K562 (cell line): ENCODE measurements at regions not wholly inside any gene's neighbourhood (a gene's known extent, or its start where the extent isn't known, plus 50 kb on each side); places are given as distances from the start of the nearest gene placed in this dataset.

Experiments
- ATAC-seq: fragments of 200-7000 bp; cut with Tn5 transposase; 3 replicates; pipeline ENCODE4 v1.9.1; 2020; ENCODE audit warnings: moderate library complexity
- BruUV-seq: library from RNA; stranded (reverse); fragments of 400-500 nt; replicated peaks from 2 replicates; lab custom pipeline; 2021; lab: Mats Ljungman, UMichigan
- CTCF ChIA-PET: fragments of 300-600 bp; formaldehyde crosslinking; extraction: SDS; loops from one replicate; lab custom pipeline; 2021; ENCODE audit warnings: low intra/inter-chr PET ratio; lab: Yijun Ruan, JAX
- POLR2A ChIA-PET: fragments of 300-600, 350-650 bp; sonication (Branson Sonifier 250); formaldehyde crosslinking; extraction: SDS; loops from one replicate; lab custom pipeline; 2021; ENCODE audit warnings: antibody characterized with exemption, inconsistent platforms; lab: Yijun Ruan, JAX
- DNase-seq, 4 experiments: peaks; one replicate each; pipeline versions ENCODE4 v3.0.0 to v3.0.0-alpha.2; 2011 to 2018; ENCODE audit warnings: low spot score in 3 of 4, mixed read lengths in 3 of 4; ENCODE audit errors: extremely low read depth in 1 of 4
- FAIRE-seq: peaks from 2 replicates; lab custom pipeline; 2011; peaks lifted over from hg19 to GRCh38; lab: Jason Lieb, UNC
- H2AFZ ChIP-seq: 2 replicates; pipeline ENCODE4 v1.6.0; 2011; ENCODE audit warnings: low read depth, low read length, control low read depth, inconsistent platforms
- H3K27ac ChIP-seq: fragments of 200-600 bp; 3 replicates; pipeline ENCODE4 v1.8.0; 2011; ENCODE audit warnings: low read depth, mild to moderate bottlenecking, control low read depth, inconsistent platforms, low read length, moderate library complexity, mixed read lengths; ENCODE audit errors: extremely low read depth
- H3K27me3 ChIP-seq, 2 experiments: fragments of 300-600 bp in 1 of 2; 2 replicates in 1 of 2; 3 replicates in 1 of 2; pipeline versions ENCODE4 v1.6.0 to v1.8.0; 2011; ENCODE audit warnings: inconsistent platforms in 2 of 2, low read length in 2 of 2, mild to moderate bottlenecking in 1 of 2, mixed read lengths in 1 of 2, moderate library complexity in 1 of 2; ENCODE audit not compliant: control insufficient read depth in 2 of 2, insufficient read depth in 2 of 2
- H3K36me3 ChIP-seq: fragments of 300-600 bp; 3 replicates; pipeline ENCODE4 v1.8.0; 2011; ENCODE audit warnings: mild to moderate bottlenecking, low read length, inconsistent platforms; ENCODE audit not compliant: control insufficient read depth, insufficient read depth
- H3K4me1 ChIP-seq, 2 experiments: fragments of 200-600 bp in 1 of 2; replicated peaks in 1 of 2; 2 replicates in 1 of 2; 3 replicates in 1 of 2; pipeline versions ENCODE4 v1.5.1 to v1.8.0; 2011; ENCODE audit warnings: inconsistent platforms in 2 of 2, low read length in 2 of 2, mild to moderate bottlenecking in 1 of 2, mixed read lengths in 1 of 2, moderate library complexity in 1 of 2; ENCODE audit not compliant: control insufficient read depth in 2 of 2, insufficient read depth in 2 of 2
- H3K4me2 ChIP-seq: 2 replicates; pipeline ENCODE4 v1.6.1; 2011; ENCODE audit warnings: low read length, control low read depth, inconsistent platforms, mixed read lengths; ENCODE audit not compliant: insufficient read depth
- H3K4me3 ChIP-seq: fragments of 200-600 bp; sonication (generic), shearing (Covaris generic); 2 replicates; pipeline ENCODE4 v1.5.1; 2016; ENCODE audit warnings: control low read depth, inconsistent platforms
- H3K79me2 ChIP-seq: fragments of 200-600 bp; 3 replicates; pipeline ENCODE4 v1.8.0; 2011; ENCODE audit warnings: low read length, inconsistent platforms; ENCODE audit not compliant: control insufficient read depth, insufficient read depth
- H3K9ac ChIP-seq, 2 experiments: 2 replicates each; pipeline versions ENCODE4 v1.6.0 to v1.6.1; 2011; ENCODE audit warnings: low read depth in 2 of 2, low read length in 2 of 2, control low read depth in 1 of 2, inconsistent platforms in 1 of 2, mild to moderate bottlenecking in 1 of 2, mixed read lengths in 1 of 2; ENCODE audit not compliant: insufficient read depth in 1 of 2
- H3K9me1 ChIP-seq: one replicate; pipeline ENCODE4 v1.6.0; 2011; ENCODE audit warnings: inconsistent platforms, mild to moderate bottlenecking, low read length, moderate library complexity; ENCODE audit not compliant: control insufficient read depth, insufficient read depth
- H3K9me3 ChIP-seq: replicated peaks from 2 replicates; pipeline ENCODE4 v1.5.1; 2011; ENCODE audit warnings: low read depth, low read length, inconsistent platforms; ENCODE audit not compliant: control insufficient read depth, insufficient read depth
- H4K20me1 ChIP-seq: replicated peaks from 2 replicates; pipeline ENCODE4 v1.6.1; 2011; ENCODE audit warnings: low read length, inconsistent platforms, mixed read lengths; ENCODE audit not compliant: control insufficient read depth, insufficient read depth
- FOXK1 ChIP-seq: sonication (generic); formaldehyde crosslinking; IDR thresholded peaks from 2 replicates; pipeline ENCODE4 v1.8.0; 2022; ENCODE audit warnings: missing genetic modification reagents, mild to moderate bottlenecking, borderline replicate concordance
- HNRNPLL ChIP-seq: fragments of 200-400 bp; formaldehyde crosslinking; IDR thresholded peaks from 2 replicates; pipeline ENCODE4 v1.6.1; 2017; ENCODE audit warnings: low read length, low read depth, mild to moderate bottlenecking; ENCODE audit not compliant: poor library complexity, severe bottlenecking
- HSF4 ChIP-seq: fragments of 250-450 bp; sonication (Bioruptor Pico); IDR thresholded peaks from 2 replicates; pipeline ENCODE4 v2.1.2; 2022; ENCODE audit warnings: mild to moderate bottlenecking, moderate library complexity, borderline replicate concordance
- LARP7 ChIP-seq: fragments of 450-650 bp; IDR thresholded peaks from 2 replicates; pipeline ENCODE4 v1.6.1; 2016
- POLR2AphosphoS2 ChIP-seq: IDR thresholded peaks from 2 replicates; pipeline ENCODE4 v1.6.1; 2012; ENCODE audit warnings: low read length, improper control_type of control experiment
- RHOXF2B ChIP-seq: fragments of 250-450 bp; sonication (Bioruptor Pico); conservative IDR thresholded peaks from 2 replicates; pipeline ENCODE4 v1.5.1; 2021
- SETDB1 ChIP-seq: IDR thresholded peaks from one replicate; pipeline ENCODE4 v1.6.1; 2012; ENCODE audit warnings: low read length, control low read depth, inconsistent platforms
- SIN3A ChIP-seq, 2 experiments: fragments of 150-350 bp in 1 of 2; IDR thresholded peaks; 2 replicates each; pipeline ENCODE4 v1.6.1; 2011 to 2016; ENCODE audit warnings: borderline replicate concordance in 2 of 2, low read depth in 2 of 2, low read length in 2 of 2, mild to moderate bottlenecking in 2 of 2, moderate library complexity in 2 of 2; ENCODE audit not compliant: control insufficient read depth in 1 of 2
- SREBF1 ChIP-seq: fragments of 150-350 bp; IDR thresholded peaks from 2 replicates; pipeline ENCODE4 v1.6.1; 2014; ENCODE audit warnings: antibody characterized with exemption, low read depth, low read length, borderline replicate concordance
- SRSF7 ChIP-seq: fragments of 200-400 bp; formaldehyde crosslinking; optimal IDR thresholded peaks from 2 replicates; pipeline ENCODE3; 2017; ENCODE audit warnings: mild to moderate bottlenecking, low read depth, low read length
- ZBTB7A ChIP-seq: IDR thresholded peaks from 2 replicates; pipeline ENCODE4 v1.6.1; 2011; ENCODE audit warnings: low read depth, mild to moderate bottlenecking, low read length, moderate library complexity, borderline replicate concordance; ENCODE audit not compliant: control insufficient read depth
- ZNF444 ChIP-seq: fragments of 250-450 bp; sonication (Bioruptor Pico); IDR thresholded peaks from 2 replicates; pipeline ENCODE4 v1.4.0; 2020; ENCODE audit warnings: mild to moderate bottlenecking, moderate library complexity
- ZNF507 ChIP-seq: conservative IDR thresholded peaks from 2 replicates; pipeline ENCODE4 v1.6.1; 2017; ENCODE audit warnings: missing genetic modification characterization, missing compliant biosample characterization
- WGBS: fragments of 100-300 bp; shearing (Covaris generic); methylation state at CpG from one replicate; pipeline ENCODE4 v1.1.6; 2016; ENCODE audit warnings: low coverage, mixed read lengths; ENCODE audit not compliant: insufficient coverage; ENCODE audit errors: missing lambda C conversion rate; 5-methylcytosine and 5-hydroxymethylcytosine counted together
- in situ Hi-C: fragments of 300-500 bp; cut with MboI; formaldehyde crosslinking; loops from 4 replicates; pipeline ENCODE4 v1.15.0; 2018; ENCODE audit warnings: inconsistent platforms, mixed read lengths
- intact Hi-C: fragments of 100-400 bp; cut with micrococcal nuclease; formaldehyde crosslinking; loops from 2 replicates; pipeline ENCODE4 v1.14.2; 2022
- TF ChIP-seq, protein P1 (sequence below): sonication (generic); formaldehyde crosslinking; IDR thresholded peaks from 2 replicates; pipeline ENCODE4 v1.8.0; 2022; ENCODE audit warnings: missing genetic modification reagents, mild to moderate bottlenecking, borderline replicate concordance
- TF ChIP-seq, protein P2 (sequence below): fragments of 450-650 bp; IDR thresholded peaks from 2 replicates; pipeline ENCODE4 v1.6.1; 2016; ENCODE audit warnings: low read depth

DNA sequence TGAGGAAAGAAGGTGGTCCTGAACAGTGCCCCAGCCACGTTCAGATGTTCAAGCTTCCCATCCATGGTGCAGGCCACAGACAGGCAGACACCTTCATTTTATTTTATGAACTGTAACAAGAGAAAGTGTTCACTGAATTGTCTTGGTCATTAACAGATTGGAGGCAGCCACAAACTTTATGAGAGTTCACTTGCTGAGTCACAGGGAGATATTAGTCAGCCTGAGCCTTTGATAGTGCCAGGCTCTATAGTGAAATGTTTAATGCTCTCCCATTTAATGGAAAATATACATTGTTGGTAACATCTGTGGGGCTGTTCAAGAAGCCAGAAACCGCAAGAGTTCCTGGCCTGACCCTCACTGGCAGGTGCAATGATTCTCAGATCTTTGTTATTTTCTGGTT, 237.0 kb downstream of the TENT4A start:
- Histone ChIP-seq H3K9me1 (no peaks in the 10 kb centered on the region), H4K20me1 (no peaks in the 10 kb centered on the region), H3K79me2 (no peaks in the 10 kb centered on the region), H2AFZ (no peak overlapping the region), H3K27me3 (no peaks in the 10 kb centered on the region; a peak in 1 of 5 replicates), H3K9me3 (no peaks in the 10 kb centered on the region), H3K4me2 (no peak overlapping the region), H3K9ac (no peak overlapping the region), H3K4me3 (no peak overlapping the region), H3K27ac (no peak overlapping the region), H3K4me1 (no peaks in the 10 kb centered on the region), H3K36me3 (no peaks in the 10 kb centered on the region)
- BruUV-seq, result no TSS peak
- 0% methylated on average over 2 of the region's 2 CpGs for WGBS
- no peak for FAIRE-seq
- no peak for ATAC-seq
- in situ Hi-C loops, result no loop called here
- ChIA-PET POLR2A (no interaction called here), CTCF (no interaction called here)
- intact Hi-C loops, result no loop called here
- no peak for DNase-seq
- no peak for TF ChIP-seq ZNF507 (tag)
- TF ChIP-seq ZBTB7A, result no peak
- no peak for TF ChIP-seq SIN3A (IDR thresholded peaks at IDR 0.05; ENCODE audit: borderline replicate concordance in 2 of 2, control insufficient read depth in 1 of 2, low read depth in 2 of 2, low read length in 2 of 2)
- TF ChIP-seq RHOXF2B (CRISPR knock-in tag), result no peak
- no peak for TF ChIP-seq SRSF7
- TF ChIP-seq ZNF444 (CRISPR knock-in tag), result no peak
- TF ChIP-seq FOXK1 (CRISPR knock-in tag), result no peak
- TF ChIP-seq HNRNPLL, result no peak
- no peak for TF ChIP-seq POLR2AphosphoS2
- TF ChIP-seq LARP7, result no peak
- no peak for TF ChIP-seq SREBF1
- TF ChIP-seq, protein P1, sequence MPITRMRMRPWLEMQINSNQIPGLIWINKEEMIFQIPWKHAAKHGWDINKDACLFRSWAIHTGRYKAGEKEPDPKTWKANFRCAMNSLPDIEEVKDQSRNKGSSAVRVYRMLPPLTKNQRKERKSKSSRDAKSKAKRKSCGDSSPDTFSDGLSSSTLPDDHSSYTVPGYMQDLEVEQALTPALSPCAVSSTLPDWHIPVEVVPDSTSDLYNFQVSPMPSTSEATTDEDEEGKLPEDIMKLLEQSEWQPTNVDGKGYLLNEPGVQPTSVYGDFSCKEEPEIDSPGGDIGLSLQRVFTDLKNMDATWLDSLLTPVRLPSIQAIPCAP (CRISPR knock-in tag), result no peak
- no peak for TF ChIP-seq HSF4 (CRISPR knock-in tag)
- TF ChIP-seq SETDB1, result no peak
- TF ChIP-seq, protein P2, sequence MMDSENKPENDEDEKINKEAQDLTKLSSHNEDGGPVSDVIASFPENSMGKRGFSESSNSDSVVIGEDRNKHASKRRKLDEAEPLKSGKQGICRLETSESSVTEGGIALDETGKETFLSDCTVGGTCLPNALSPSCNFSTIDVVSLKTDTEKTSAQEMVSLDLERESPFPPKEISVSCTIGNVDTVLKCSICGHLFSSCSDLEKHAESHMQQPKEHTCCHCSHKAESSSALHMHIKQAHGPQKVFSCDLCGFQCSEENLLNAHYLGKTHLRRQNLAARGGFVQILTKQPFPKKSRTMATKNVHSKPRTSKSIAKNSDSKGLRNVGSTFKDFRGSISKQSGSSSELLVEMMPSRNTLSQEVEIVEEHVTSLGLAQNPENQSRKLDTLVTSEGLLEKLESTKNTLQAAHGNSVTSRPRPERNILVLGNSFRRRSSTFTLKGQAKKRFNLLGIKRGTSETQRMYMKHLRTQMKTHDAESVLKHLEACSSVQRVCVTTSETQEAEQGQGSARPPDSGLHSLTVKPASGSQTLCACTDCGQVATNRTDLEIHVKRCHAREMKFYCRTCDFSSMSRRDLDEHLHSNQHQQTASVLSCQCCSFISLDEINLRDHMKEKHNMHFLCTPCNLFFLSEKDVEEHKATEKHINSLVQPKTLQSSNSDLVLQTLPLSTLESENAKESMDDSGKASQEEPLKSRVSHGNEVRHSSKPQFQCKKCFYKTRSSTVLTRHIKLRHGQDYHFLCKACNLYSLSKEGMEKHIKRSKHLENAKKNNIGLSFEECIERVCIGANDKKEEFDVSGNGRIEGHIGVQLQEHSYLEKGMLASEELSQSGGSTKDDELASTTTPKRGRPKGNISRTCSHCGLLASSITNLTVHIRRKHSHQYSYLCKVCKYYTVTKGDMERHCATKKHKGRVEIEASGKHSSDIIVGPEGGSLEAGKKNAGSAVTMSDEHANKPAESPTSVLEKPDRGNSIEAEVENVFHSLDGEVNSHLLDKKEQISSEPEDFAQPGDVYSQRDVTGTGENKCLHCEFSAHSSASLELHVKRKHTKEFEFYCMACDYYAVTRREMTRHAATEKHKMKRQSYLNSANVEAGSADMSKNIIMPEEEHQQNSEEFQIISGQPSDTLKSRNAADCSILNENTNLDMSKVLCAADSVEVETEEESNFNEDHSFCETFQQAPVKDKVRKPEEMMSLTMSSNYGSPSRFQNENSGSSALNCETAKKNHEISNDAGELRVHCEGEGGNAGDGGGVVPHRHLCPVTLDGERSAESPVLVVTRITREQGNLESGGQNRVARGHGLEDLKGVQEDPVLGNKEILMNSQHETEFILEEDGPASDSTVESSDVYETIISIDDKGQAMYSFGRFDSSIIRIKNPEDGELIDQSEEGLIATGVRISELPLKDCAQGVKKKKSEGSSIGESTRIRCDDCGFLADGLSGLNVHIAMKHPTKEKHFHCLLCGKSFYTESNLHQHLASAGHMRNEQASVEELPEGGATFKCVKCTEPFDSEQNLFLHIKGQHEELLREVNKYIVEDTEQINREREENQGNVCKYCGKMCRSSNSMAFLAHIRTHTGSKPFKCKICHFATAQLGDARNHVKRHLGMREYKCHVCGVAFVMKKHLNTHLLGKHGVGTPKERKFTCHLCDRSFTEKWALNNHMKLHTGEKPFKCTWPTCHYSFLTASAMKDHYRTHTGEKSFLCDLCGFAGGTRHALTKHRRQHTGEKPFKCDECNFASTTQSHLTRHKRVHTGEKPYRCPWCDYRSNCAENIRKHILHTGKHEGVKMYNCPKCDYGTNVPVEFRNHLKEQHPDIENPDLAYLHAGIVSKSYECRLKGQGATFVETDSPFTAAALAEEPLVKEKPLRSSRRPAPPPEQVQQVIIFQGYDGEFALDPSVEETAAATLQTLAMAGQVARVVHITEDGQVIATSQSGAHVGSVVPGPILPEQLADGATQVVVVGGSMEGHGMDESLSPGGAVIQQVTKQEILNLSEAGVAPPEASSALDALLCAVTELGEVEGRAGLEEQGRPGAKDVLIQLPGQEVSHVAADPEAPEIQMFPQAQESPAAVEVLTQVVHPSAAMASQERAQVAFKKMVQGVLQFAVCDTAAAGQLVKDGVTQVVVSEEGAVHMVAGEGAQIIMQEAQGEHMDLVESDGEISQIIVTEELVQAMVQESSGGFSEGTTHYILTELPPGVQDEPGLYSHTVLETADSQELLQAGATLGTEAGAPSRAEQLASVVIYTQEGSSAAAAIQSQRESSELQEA, result no peak
